ENCODE measurements at regions not wholly inside any gene's neighbourhood (a gene's known extent, or its start where the extent isn't known, plus 50 kb on each side); places are given as distances from the start of the nearest gene placed in this dataset.

DNA sequence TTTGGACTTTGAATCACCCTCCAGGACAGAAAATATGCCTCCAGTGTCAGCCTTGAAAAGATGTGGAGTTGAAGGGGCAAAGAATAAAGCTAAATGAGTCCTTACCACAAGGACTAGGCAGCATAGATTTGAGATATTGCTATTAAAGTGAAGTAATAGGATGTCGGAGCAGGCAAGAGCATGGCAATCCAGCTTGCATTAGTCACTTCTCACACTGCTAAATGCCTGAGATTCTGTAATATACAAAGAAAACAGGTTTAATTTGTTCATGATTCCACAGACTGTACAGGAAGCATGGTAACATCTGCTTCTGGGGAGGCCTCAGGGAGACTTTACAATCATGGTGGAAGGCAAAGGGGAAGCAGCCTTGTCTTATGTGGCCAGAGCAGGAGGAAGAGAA is 109.8 kb upstream of the PCDH7 start:
- no peak for TF ChIP-seq EZH2 (IDR thresholded peaks at IDR 0.05; ENCODE audit: low read depth)
- TF ChIP-seq, protein P1, sequence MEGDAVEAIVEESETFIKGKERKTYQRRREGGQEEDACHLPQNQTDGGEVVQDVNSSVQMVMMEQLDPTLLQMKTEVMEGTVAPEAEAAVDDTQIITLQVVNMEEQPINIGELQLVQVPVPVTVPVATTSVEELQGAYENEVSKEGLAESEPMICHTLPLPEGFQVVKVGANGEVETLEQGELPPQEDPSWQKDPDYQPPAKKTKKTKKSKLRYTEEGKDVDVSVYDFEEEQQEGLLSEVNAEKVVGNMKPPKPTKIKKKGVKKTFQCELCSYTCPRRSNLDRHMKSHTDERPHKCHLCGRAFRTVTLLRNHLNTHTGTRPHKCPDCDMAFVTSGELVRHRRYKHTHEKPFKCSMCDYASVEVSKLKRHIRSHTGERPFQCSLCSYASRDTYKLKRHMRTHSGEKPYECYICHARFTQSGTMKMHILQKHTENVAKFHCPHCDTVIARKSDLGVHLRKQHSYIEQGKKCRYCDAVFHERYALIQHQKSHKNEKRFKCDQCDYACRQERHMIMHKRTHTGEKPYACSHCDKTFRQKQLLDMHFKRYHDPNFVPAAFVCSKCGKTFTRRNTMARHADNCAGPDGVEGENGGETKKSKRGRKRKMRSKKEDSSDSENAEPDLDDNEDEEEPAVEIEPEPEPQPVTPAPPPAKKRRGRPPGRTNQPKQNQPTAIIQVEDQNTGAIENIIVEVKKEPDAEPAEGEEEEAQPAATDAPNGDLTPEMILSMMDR (conservative IDR thresholded peaks at IDR 0.05): no peak
